HG02970 (cell line): ENCODE measurements at regions not wholly inside any gene's neighbourhood (a gene's known extent, or its start where the extent isn't known, plus 50 kb on each side); places are given as distances from the start of the nearest gene placed in this dataset.
"Not testable (repeated sequence)": the region's sequence is repeated elsewhere in the genome, so short reads cannot be mapped to it uniquely, and the experiment has no call there.

Experiments used
- ATAC-seq: cut with Tn5 transposase; IDR thresholded peaks from one replicate; pipeline ENCODE4 v1.9.1; 2021; ENCODE audit warnings: mild to moderate bottlenecking, moderate library complexity, moderate number of reproducible peaks; ENCODE audit not compliant: unreplicated experiment, low FRiP score

- ATAC-seq, result no peak
Measured at GRCh38 chr15:75100679-75101078, 77.3 kb downstream of the PPCDC start.

DNA sequence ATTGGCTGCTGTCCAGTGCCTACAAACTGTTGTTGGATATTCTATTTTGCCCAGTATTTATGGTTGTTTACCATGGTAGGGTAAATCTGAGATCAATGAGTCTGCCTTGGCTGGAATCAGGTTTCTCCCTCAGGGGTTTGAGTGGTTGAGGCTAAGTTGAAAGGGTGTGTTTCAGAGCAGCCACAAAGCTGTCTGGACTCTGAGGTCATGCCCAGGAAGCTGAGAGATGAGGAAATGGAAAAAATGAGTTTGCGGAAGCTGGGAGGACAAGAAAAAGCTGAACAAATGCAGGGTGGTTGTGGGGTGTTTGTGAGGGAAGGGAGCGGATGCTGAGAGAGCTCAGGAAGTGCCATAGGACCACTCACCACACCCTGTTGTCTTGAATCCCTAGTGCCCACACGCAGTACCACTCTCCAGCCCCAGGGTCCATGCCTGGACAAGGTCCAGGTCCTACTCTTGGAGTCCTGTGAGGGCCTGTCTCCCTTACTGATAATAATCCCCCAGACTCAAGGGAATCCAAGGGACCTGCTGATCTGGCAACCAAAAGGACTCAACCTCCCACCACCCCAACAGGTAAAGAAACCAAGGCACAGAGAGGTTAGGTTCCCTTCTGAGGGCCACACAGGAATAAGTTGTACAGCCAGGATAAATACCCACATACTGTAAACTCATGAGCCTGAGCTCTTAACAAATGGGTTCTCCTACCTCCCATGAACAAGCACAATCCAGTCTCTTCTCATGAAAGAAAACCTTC is 81.6 kb downstream of the PPCDC start:
- peak; percentile 42 for ATAC-seq

GRCh38 chr15:75107516-75107907 is 84.1 kb downstream of the PPCDC start:
- ATAC-seq, result no peak

GRCh38 chr15:75107908-75108838 is 84.8 kb downstream of the PPCDC start:
- peak; percentile 28 for ATAC-seq

GRCh38 chr15:75109021-75109735 is 85.8 kb downstream of the PPCDC start:
- ATAC-seq, result no peak

DNA sequence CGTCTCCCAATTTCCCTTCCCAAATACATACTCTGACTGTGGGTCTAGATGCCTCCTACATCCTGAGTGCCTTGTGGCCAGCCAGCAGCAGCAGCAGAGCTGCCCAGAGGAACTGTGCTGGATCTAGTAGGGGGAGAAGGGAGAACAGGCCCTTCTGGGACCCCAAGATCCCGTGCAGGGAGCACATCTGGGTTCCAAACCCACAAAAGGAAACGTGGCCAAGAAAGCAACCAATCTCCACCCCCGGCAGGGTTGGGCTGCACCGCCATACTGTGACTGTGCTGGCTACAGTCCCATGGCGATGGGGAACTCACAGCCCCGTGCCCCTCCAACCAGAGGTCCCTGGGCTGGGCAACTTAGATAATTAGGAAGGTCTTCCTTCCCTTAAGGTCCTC is 86.3 kb downstream of the PPCDC start:
- ATAC-seq, result no peak

GRCh38 chr15:75112278-75112847 is 89.0 kb downstream of the PPCDC start:
- ATAC-seq, result no peak

- peak; percentile 53 for ATAC-seq
Measured at GRCh38 chr15:75112848-75113492, 88.7 kb upstream of the C15orf39 start.

GRCh38 chr15:75114327-75114726 is 87.4 kb upstream of the C15orf39 start:
- no peak for ATAC-seq

- ATAC-seq, result no peak
Measured at GRCh38 chr15:75114796-75115195, 86.9 kb upstream of the C15orf39 start.

GRCh38 chr15:75115411-75115913 is 86.2 kb upstream of the C15orf39 start:
- not testable (repeated sequence) for ATAC-seq

- not testable (repeated sequence) for ATAC-seq
Measured at GRCh38 chr15:75116143-75116542, 85.5 kb upstream of the C15orf39 start.

DNA sequence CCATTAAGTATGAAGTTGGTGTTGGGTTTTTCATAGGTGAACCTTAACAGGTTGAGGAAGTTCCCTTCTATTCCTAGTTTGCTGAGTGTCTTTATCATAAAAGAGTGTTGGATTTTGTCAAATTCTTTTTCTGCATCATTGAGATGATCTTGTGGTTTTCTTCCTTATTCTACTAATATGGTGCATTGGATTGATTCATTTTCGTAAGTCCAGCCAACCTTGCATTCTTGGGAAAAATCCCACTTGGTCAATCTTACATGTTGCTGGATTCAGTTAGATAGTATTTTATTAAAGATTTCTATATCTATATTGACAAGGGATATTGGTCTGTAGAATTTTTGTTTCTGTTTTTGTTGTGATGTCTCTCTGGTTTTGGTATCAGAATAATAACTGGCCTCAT is 83.7 kb upstream of the C15orf39 start:
- ATAC-seq, result no peak

DNA sequence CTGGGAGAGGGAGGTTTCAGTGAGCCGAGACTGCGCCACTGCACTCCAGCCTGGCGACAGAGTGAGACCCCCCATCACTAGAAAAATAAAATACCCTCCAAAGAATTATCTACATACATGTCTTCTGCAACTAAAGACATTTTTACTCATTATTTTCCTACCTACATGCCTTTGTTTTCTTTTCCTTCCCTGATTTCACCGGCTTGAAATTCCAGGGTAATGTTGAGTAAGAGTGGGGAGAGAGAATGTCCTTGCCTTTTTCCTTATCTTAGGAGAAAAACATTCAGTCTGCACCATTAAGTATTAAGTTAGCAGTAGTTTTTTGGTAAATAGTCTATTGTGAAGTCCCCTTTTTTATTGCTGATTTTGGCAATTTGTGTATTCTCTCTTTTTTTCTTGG is 82.4 kb upstream of the C15orf39 start:
- ATAC-seq, result not testable (repeated sequence)

GRCh38 chr15:75121491-75121890 is 80.2 kb upstream of the C15orf39 start:
- ATAC-seq, result no peak

DNA sequence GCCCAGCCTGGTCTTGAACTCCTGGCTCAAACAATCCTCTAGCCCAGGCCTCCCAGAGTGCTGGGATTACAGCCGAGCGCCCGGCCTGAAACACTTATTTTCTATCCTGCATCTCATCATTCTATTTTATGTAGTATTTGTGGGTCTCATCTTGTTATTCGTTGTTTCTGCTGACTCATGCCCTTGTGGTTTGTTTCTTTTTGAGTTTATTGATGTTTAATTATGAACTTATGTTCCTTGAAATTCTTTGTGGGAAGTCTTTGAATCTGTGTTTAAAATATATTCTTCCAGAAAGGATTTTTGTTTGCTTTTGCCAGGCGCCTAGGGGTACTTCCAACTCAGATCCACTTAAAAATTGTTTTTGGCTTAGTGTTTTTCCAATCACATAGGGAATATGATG is 78.3 kb upstream of the C15orf39 start:
- ATAC-seq, result no peak

GRCh38 chr15:75124278-75124677 is 77.4 kb upstream of the C15orf39 start:
- ATAC-seq, result not testable (repeated sequence)

- no peak for ATAC-seq
Measured at GRCh38 chr15:75125935-75126334, 75.7 kb upstream of the C15orf39 start.

GRCh38 chr15:75126864-75127580 is 74.7 kb upstream of the C15orf39 start:
- no peak for ATAC-seq
